Activated T-cell treated with anti-CD3 and anti-CD28 coated beads, Interleukin-2, amount 50 U/mL, for 48 hours (primary cell): ENCODE measurements at regions not wholly inside any gene's neighbourhood (a gene's known extent, or its start where the extent isn't known, plus 50 kb on each side); places are given as distances from the start of the nearest gene placed in this dataset.
"Not testable (repeated sequence)": the region's sequence is repeated elsewhere in the genome, so short reads cannot be mapped to it uniquely, and the experiment has no call there.

ENCODE experiments used
- DNase-seq, 2 experiments: peaks; one replicate each; pipeline ENCODE4 v3.0.0-alpha.2; 2020

DNA sequence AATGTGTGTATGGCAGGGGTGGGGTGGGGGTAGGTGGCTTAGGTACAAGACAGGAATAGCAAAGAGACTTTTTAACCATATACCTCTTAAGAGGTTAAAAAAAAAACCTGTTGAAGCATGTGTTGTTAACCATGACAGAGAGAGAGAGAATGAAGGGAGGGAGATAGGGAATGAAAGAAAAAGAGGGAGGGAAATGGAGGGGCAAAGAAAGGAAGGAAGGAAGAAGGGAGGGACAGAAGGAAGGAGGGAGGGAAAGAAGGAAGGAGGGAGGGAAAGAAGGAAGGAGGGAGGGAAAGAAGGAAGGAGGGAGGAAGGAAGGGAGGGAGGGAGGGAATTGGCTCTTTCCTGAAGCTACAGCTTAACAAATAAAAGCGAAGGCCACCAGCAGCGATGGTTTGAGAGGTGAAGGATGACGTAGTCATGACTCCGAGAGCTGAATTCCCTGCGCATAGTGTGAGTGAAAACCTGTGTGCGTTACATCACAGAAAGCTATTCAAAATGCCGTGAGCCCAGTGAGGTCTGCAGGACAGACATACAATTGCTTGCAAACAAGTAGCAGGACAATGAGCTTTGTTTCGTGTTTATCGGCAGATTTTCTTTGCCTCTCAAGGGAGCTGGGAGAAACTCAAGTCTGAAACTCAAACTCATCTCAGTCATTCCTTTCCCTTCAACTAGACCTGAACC lies 88.6 kb upstream of the NEDD9 start:
- DNase-seq: no peak

DNA sequence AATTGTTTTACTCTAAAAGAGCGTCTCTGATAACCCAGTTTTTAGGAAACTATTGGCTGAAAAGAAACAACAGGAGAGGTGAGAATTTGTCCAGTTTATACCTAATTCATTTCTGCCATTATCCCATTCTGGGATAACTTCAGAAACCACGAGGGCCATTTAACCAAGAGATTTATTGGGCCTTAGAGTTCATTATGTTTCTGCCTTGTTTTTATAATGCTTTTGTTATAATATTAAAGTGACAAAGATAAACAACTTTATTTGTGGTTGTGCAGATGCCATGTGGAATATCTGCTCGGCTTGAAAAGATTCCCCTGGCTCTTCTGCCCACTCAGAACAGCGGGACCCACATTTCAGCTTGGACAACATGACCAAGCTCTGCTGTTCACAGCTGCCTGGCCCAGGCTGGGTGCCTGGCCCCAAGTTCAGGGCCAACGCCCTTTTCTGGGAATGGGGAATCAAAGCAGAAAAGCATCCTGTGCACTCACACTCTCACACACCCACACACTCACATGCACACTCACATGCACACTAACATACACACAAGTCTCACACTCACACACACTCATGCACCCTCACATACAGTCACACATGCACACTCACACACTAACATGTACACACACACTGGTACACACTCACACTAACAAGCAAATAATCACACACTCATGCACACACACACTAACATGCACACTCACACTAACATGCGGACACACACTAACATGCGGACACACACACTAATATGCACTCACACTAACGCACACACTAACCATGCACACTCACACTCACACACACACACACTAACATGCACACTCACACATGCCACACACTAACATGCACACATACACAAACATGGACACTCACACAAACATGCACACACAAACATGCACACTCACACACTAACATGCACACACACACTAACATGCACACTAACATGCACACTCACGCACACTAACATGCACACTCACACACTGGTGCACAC lies 86.7 kb upstream of the NEDD9 start:
- DNase-seq: no peak

DNA sequence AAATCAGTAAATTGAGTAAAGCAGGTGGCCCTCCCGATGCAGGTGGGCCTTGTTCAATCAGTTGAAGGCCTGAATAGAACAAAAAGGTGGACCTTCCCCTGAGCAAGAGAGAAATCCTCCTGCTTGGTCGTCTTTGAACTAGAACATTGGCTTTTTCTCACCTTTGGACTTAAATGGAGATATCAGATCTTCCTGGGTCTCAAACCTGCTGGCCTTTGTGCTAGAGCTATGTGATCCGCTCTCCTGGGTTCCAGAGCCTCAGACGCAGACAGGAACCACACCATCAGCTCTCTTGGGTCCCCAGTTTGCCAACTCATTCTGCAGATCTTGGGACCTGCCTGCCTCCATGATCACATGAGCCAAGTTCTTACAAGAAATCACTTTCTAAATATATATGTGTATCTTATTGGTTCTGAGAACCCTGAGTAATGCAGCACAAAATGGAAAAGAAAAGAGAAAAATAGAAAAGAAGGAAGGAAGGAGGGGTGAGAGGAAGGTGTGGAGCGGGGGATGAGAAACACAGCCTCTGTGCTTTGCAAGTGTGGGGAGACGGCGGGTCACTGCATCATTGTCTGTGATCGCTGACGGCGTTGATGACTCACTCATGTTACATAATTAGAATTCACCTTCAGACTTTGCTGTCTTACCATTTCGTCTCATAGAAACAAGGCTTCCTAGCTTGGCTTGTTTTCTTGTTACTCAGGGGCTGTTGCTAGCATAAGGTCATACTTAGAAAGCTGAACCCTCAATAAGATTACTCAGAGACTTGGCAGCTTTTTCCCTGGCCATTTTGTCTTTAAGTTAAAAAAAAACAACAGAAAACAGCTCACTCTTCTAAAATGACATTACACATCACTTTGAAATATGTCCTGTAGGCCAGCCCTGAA lies 85.7 kb upstream of the NEDD9 start:
- peak; percentile 67 to 77 for DNase-seq

DNA sequence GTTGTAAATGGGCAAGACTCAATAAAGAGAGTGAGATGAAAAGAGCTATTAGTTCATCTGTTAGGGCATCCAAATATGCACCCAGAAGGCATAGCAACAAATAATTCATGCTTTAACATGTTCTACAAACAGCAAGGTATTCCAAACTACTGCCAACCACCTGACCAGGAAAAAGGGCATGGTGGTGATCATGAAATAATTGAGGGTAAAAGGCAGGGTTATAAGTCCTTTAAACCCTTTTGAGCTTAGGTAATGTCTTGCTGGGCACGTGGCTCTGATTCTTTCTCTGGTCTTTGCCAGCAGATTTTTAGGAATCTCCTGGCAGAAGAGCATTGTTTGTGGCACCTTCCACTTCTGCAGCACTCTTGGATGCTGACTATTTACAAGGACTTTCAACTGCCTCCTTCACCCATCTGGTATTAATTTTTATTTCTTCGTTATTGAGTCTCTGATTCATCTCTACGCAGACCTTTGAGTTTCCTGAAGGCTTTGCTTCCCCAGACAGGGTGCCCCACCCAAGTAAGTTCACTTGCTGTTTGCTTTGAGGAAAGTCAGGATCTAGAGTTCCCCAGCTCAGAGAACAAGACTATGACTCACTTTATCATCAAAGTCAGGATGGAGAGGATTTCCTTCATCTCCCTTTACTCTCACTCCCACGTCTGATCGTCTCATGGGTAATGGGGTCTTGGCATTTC lies 83.4 kb upstream of the NEDD9 start:
- no peak for DNase-seq

DNA sequence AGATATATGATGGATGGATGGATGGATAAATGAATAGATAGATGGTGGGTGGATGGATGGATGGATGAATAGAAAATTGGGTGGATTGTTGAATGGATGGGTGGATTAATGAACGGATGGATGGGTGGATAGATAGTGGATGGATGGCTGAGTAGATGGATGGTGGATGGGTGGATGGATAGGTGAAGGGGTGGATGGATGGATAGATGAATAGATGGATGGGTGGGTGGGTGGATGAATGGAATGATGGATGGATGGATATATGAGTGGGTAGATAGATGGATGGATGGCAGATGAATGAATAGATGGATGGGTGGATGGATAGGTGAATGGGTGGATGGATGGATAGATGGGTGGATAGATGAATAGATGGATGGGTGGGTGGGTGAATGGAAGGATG lies 80.7 kb upstream of the NEDD9 start:
- DNase-seq: no peak

DNA sequence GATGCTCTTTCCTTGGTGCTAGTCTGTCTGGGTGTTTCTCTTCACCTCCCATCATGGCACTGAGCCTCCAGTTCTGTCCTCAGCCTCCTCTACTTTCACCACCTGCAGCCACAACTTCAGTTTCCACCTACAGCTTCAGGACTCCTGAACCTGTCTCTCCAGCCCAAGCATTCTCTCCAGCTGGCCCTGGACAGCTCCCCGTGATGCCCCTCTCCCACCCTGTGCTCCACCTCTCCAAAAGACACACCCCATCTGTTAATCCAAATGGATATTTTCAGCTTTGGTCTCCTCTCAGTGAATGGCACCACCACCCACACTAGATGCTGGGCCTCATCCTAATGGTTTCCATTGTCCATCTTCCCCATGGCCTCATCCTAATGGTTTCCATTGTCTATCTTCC lies 79.5 kb upstream of the NEDD9 start:
- no peak for DNase-seq

DNA sequence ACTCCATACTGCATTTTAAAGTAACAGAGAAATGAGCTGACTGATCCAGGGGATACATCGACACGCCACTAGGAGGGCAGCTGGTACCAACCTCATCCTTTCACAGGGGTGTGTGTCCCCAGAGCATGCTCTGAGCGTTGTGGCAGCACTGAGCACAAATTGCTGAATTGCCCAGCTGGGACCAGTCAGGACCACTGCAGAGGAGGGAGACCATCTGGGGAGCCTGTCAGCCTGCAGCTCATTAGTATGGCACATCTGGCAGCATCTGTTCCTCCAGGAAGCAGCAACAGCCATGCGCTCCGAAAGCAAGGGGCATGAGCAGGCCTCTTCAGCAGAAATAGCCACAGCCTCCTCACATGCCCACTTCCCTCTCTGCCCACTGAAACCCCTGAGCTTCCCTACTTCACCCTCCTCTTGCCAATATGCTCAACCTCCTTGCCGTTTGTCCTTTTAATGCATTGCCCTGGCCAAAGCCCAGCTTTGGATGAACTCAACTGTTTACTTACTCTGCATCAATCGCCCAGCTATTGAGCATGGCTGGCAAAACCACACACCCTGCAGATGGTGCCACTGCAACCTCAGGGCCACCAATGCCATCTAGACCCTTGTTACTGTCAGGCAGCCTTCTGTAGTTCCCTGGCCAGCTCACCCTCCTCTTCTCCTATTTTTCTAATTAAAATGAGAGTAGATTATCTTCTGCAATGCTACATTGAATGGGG lies 77.6 kb upstream of the NEDD9 start:
- no peak for DNase-seq

DNA sequence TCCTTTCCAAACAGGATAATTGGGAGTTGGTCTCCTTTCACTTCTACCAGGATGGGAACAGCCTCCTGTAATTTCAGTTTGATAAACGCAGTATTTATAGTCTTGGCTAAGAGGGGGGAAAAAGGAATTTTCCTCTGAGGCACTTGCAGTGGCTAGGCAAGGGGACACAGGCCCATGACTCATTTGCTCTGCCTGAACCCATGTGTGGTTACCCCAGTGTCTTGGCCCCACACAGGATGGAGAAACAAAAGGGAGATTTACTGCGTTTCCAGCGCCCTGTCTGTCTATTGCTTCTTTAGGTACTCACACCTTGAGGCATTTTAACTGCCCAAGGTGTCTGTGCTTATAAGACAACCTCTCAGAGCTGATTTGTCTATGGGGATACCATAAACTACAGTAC lies 74.8 kb upstream of the NEDD9 start:
- DNase-seq: no peak

DNA sequence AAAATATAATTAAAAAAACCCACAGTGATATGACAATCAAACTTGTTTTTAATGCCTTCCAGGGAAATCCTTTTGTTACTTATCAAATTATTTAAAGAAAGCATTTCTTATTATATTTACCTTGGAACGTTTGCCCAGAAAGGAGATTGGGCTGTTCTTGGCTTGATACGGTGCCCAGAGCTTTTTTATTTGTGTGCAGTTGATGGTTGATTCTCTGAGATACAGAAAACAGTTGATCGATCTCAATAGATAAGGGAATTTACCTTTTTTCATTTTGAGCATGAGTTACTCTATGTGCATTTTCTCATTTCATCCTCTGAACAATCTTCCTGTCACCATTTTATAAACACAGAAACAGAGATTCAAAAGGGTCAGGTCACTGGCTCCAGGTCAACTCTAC lies 72.5 kb upstream of the NEDD9 start:
- DNase-seq: no peak

DNA sequence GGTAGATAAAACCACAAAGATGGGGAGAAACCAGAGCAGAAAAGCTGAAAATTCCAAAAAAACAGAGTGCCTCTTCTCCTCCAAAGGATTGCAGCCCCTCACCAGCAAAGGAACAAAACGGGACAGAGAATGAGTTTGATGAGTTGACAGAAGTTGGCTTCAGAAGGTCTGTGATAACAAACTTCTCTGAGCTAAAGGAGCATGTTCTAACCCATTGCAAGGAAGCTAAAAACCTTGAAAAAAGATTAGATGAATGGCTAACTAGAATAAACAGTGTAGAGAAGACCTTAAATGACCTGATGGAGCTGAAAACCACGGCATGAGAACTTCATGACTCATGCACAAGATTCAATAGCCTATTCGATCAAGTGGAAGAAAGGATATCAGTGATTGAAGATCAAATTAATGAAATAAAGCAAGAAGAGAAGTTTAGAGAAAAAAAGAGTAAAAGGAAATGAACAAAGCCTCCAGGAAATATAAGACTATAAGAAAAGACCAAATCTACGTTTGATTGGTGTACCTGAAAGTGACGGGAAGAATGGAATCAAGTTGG lies 67.5 kb upstream of the NEDD9 start:
- not testable (repeated sequence) for DNase-seq

DNA sequence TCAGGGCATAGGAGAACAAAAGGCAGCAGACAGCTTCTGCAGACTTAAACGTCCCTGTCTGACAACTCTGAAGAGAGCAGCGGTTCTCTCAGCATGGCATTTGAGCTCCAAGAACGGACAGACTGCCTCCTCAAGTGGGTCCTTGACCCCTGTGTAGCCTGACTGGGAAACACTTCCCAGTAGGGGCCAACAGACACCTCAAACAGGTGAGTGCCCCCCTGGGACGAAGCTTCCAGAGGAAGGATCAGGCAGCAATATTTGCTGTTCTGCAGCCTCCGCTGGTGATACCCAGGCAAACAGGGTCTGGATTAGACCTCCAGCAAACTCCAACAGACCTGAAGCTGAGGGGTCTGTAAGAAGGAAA lies 66.9 kb upstream of the NEDD9 start:
- DNase-seq: not testable (repeated sequence)

DNA sequence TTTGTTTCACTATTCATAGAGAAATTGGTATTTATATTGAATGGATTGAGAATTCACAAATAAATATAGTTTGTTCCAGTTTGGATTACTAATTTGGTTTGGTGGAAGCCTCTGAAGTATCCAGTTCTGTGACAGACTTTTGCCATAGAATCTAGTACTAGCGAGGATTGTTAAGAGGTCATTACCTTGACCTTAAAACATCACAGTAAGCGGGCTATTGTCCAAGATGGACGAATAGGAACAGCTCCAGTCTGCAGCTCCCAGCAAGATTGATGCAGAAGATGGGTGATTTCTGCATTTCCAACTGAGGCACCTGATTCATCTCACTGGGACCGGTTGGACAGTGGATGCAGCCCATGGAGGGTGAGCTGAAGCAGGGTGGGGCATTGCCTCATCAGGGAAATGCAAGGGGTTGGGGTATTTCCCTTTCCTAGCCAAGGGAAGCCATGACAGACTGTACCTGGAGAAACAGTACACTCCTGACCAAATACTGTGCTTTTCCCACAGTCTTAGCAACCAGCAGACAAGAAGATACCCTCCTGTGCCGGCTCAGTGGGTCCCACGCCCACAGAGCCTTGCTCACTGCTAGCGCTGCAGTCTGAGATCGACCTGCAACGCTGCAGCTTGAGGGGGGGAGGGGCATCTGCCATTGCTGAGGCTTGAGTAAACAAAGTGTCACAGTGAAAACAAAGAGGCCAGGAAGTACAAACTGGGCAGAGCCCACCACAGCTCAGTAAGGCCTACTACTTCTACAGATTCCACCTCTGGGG lies 66.4 kb upstream of the NEDD9 start:
- no peak for DNase-seq

DNA sequence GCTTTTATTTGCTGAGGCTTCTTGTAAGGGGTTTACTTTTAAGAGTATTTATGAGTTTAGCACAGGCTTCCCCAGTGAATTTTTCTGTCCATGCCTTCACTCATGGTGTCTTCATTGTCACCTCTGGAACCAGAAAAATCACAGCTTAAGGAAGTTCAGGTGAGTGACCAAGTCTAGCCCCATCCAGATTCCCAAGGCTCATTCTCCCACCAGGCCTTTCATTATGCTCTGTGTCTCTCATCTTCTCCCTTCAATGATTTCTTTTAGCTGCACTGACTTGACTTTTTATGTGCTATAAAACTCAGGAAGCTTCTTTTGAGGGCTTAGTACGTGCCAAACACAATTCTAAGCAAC lies 64.9 kb upstream of the NEDD9 start:
- no peak for DNase-seq

DNA sequence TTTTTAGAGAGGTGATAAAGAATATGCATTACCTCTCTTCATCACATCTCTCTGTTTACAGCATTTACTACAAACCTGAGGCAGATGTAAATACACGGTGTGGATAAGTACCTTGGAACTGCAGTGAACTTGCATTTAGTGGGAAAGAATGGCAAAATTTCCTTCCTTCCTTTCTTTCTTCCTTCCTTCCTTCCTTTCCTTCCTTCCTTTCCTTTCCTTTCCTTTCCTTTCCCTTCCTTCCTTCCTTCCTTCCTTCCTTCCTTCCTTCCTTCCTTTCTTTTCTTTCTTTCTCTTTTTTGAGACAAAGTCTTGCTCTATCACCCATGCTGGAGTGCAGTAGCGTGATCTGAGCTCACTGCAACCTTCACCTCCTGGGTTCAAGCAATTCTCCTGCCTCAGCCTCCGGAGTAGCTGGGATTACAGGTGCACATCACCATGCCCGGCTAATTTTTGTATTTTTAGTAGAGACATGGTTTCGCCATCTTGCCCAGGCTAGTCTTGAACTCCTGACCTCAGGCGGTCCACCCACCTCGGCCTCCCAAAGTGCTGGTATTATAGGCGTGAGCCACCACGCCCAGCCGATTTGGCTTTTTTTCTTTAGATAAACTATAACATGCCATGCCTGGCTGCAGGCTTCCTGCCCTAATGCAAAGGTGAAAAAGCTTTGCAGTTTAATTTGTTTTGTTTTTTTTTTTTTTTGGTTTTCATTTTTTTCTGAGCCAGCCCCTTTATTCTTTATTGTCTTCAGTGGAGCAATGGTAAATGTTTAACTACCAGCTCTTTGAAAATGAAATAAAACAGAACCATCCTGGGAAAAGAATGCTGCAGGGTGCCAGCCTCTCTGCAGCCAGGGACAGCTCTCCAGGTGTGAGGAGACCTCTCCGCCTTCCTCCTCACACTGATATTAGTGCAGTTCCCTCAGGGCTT lies 64.2 kb upstream of the NEDD9 start:
- DNase-seq: no peak

DNA sequence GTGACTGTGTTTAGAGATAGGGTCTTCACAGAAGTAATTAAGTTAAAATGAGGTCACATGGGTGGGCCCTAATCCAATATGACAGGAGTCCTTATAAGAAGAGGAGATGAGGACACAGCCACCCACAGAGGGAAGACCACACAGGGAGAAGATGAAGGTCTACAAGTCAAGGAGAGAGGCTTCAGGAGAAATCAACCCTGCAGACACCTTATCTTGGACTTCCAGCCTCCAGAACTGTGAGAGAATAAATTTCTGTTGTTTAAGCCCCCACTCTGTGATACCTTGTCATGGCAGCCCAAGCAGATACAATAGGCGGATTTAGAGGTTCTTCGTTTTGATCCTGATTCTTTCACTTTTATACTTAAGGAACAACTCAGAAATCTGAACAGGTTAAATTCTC lies 63.5 kb upstream of the NEDD9 start:
- no peak for DNase-seq

DNA sequence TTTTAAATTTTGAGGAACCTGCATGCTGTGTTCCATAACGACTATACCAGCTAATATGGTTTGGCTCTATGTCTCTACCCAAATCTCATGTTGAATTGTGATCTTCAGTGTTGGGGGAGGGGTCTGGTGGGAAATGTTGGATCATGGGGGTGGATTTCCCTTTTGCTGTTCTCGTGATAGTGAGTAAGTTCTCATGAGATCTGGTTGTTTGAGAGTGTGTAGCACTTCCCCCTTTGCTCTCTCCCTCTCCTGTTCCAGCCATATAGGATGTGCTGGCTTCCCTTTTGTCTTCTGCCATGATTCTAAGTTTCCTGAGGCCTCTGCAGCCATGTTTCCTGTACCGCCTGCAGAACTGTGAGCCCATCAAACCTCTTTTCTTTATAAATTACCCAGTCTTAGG lies 61.8 kb upstream of the NEDD9 start:
- no peak for DNase-seq

DNA sequence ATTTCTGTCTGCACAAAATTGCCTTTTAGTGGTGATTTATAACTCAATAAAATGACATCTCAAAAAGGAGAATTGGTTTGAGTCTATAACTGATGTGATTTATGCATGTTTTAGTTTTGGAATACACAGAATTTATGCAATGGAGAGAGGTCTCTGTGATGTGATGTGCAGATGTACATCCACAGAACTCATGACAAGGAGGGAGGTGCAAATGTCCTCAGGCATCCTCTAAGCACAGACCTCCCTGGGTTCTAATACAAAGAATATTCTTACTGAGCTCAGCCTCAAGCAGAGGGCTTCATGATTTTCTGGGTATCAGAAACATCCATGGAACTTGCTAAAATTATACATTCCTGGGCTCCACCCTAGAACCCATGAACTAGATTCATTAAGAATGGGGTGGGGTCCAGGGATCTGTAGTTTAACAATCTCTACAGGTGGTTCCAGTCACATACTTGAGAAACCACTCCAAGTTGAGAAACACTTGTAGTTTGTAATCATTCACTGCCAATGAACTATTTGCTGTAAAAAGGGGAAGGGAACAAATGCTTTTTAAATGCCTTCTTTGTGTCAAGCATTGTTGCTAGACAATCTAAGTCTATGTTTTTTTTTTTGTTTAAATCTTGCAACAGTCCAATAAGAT lies 60.2 kb upstream of the NEDD9 start:
- DNase-seq: no peak

DNA sequence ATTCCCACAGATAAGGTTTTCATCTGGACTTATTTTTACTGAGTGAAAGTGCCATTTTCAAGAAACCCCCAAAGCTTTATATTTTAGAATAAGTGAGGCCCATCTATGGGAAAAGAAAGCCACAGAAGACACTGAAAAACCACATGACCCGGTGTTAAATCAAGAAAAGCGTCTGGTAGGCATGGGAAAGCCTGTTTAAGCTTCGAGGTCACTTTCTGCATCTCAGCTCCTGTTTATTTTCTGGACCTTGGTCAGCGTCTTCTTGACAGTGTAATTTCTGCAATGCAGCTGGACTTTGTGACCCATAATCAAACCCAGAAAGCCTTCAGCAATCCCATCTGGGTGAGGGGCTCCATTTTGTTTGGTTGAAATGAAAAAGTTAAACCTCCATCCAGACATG lies 59.6 kb upstream of the NEDD9 start:
- no peak for DNase-seq

DNA sequence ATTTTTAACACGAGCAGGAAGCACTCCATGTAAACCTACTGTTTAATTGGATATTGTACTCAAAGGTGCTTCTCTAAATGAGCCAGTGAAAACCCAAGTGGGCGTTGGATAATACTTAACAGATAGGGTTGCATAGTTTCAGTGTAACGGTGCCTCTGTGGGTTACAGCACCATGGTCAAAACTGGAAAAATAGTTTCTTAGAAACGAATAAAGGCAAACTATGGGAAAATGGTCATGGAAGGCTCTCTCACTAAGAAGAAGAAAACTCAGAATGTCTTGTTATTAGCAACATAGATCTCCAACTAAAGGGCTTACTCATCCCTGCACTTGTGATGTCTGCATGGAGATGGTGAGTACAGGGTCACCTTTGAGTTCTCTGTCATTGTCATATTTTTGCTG lies 59.1 kb upstream of the NEDD9 start:
- peak in 1 of 2 experiments; percentile 33 for DNase-seq
